Nephron (organoid): ENCODE measurements at regions not wholly inside any gene's neighbourhood (a gene's known extent, or its start where the extent isn't known, plus 50 kb on each side); places are given as distances from the start of the nearest gene placed in this dataset.
A peak's percentile ranks its signal among the peaks of the same experiment; 100 is the strongest.

Experiments used
- H3K27ac Mint-ChIP-seq, 3 experiments: 2 replicates each; pipeline ENCODE4 v1.8.0; 2020; ENCODE audit warnings: mixed read lengths in 3 of 3, mild to moderate bottlenecking in 2 of 3, moderate library complexity in 1 of 3
- H3K27me3 Mint-ChIP-seq: 2 replicates; pipeline ENCODE4 v1.8.0; 2021; ENCODE audit warnings: low read depth, mild to moderate bottlenecking, moderate library complexity, mixed read lengths
- H3K36me3 Mint-ChIP-seq: 2 replicates; pipeline ENCODE4 v1.8.0; 2020; ENCODE audit warnings: low read depth, mixed read lengths
- H3K4me1 Mint-ChIP-seq: 2 replicates; pipeline ENCODE4 v1.8.0; 2020; ENCODE audit warnings: mixed read lengths
- H3K4me3 Mint-ChIP-seq, 3 experiments: 2 replicates each; pipeline ENCODE4 v1.8.0; 2020; ENCODE audit warnings: mild to moderate bottlenecking in 3 of 3, mixed read lengths in 3 of 3, moderate library complexity in 2 of 3
- H3K9me3 Mint-ChIP-seq: 2 replicates; pipeline ENCODE4 v1.8.0; 2020; ENCODE audit warnings: mixed read lengths
- TF ChIP-seq, protein P1 (sequence below), 3 experiments: fragments of 200-600 bp; sonication (generic); IDR thresholded peaks; one replicate each; pipeline ENCODE4 v1.5.0; 2021; ENCODE audit warnings: antibody characterized with exemption in 3 of 3; ENCODE audit not compliant: unreplicated experiment in 3 of 3

DNA sequence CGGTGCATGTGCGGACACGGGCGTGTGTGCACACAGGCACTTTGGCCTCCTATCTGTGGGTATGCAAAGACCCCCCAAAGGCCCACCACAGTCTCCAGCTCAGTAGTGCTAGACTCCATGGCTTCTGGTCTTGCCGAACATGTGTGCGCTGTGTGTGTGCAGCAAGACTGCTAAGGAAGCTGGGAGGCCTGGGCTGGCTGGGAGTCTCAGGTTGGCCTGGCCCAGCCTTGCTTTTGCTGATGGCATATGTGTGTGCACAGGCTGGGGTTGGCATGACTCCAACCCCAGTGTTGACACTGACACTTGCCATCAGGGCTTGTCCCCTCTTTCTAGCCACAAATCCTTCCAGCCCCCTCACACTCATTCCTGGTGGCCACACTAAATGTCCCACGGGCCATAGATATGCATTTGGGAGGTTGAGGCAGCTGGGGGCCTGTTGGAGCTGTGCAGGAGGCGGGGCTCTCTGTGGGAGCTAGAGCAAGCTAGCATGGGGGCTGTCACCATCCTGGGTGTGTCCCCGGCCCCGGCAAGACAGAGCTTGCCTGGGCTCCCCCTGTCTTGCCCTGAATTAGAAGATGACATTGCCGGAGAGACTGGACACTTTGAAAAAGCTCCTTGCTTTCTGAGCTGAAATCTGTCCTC lies 60.9 kb upstream of the NECTIN1 start:
- peak overlapping the region in 2 of 3 experiments; percentile 72 to 83 for H3K27ac Mint-ChIP-seq
- peaks cover 25% of the 10 kb centered on the region for H3K4me1 Mint-ChIP-seq
- H3K36me3 Mint-ChIP-seq, result no peaks in the 10 kb centered on the region
- peaks cover 4% of the 10 kb centered on the region for H3K9me3 Mint-ChIP-seq
- H3K4me3 Mint-ChIP-seq, result no peak overlapping the region
- peaks cover 17% of the 10 kb centered on the region for H3K27me3 Mint-ChIP-seq
- TF ChIP-seq, protein P1, sequence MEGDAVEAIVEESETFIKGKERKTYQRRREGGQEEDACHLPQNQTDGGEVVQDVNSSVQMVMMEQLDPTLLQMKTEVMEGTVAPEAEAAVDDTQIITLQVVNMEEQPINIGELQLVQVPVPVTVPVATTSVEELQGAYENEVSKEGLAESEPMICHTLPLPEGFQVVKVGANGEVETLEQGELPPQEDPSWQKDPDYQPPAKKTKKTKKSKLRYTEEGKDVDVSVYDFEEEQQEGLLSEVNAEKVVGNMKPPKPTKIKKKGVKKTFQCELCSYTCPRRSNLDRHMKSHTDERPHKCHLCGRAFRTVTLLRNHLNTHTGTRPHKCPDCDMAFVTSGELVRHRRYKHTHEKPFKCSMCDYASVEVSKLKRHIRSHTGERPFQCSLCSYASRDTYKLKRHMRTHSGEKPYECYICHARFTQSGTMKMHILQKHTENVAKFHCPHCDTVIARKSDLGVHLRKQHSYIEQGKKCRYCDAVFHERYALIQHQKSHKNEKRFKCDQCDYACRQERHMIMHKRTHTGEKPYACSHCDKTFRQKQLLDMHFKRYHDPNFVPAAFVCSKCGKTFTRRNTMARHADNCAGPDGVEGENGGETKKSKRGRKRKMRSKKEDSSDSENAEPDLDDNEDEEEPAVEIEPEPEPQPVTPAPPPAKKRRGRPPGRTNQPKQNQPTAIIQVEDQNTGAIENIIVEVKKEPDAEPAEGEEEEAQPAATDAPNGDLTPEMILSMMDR (IDR thresholded peaks at IDR 0.05; ENCODE audit: unreplicated experiment in 3 of 3), result no peak

DNA sequence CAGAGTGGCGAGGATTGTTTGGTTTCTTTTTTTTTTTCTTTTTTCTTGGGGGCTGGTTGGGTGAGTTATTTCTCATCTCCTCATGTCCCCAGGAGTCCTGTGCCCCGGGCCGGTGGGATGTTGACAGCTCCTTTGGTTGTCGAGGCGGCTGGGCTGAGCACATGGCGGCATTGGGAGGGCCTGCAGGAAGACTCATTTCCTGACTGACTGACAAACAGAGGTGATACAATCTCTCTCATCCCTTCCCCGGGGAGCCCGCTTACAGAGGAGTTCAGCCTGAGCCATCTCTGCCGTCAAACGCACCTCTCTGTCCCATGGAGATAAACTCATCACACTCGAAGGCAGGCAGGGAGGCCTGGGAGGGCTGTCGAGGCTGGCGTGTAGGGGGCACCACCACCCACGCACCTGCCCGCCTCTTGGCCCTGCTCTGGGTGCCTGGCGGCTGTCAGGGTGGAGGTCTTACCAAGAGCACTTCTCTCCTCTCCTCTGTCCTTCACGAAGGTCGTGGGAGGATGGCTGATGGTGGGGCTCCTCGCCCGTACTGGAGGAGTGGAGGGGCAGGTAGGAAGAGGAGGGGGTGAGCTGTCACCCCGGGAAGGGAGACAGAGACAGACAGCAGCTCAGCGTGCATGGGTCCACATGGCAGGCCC lies 60.0 kb upstream of the NECTIN1 start:
- Mint-ChIP-seq H3K36me3 (no peaks in the 10 kb centered on the region), H3K9me3 (peaks cover 4% of the 10 kb centered on the region), H3K4me3 (no peak overlapping the region), H3K4me1 (peaks cover 25% of the 10 kb centered on the region), H3K27me3 (peaks cover 17% of the 10 kb centered on the region), H3K27ac (no peak overlapping the region)
- TF ChIP-seq, protein P1 (IDR thresholded peaks at IDR 0.05; ENCODE audit: unreplicated experiment in 3 of 3), result no peak

DNA sequence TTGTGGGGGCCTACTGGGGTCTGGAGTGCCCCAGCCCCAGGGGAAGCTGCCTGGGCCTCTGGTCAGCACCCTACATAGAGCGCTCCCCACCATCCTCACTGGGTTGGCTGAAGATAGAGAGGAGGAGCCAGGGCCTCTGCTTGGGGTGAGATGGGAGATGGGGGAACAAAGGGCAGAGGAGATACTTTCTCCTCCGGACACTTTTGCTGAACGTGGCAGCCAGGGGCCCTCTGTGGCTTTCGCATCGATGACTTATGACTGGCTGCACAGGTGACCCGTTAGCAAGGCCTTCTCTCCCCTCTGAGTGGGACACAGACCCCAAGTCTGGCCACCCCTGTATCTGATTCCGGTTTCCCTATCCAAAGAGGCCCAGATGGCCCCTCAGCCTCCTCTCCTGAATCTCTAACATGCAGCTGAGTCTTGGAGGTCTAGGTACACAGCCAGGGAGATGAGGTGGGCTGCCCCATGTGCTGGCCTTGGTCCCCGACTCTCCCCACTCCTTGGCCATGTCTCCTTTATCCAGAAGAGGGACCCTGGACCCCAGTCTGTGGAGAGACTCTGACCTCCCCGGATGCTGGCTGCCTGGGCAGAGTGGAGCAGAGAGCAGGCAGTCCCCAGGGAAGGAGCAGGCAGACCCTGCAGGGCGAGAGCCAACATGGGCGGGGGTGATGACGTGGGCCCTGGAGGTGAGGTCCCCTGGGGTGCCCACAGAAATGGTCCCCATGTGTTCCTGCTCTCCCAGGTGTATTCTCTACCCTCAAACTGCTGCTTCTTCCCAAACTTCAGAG lies 59.3 kb upstream of the NECTIN1 start:
- H3K9me3 Mint-ChIP-seq, result peaks cover 4% of the 10 kb centered on the region
- peaks cover 17% of the 10 kb centered on the region for H3K27me3 Mint-ChIP-seq
- H3K27ac Mint-ChIP-seq, result no peak overlapping the region
- H3K4me1 Mint-ChIP-seq, result peaks cover 23% of the 10 kb centered on the region
- H3K36me3 Mint-ChIP-seq, result no peaks in the 10 kb centered on the region
- no peak overlapping the region for H3K4me3 Mint-ChIP-seq
- TF ChIP-seq, protein P1 (IDR thresholded peaks at IDR 0.05; ENCODE audit: unreplicated experiment in 3 of 3), result no peak

DNA sequence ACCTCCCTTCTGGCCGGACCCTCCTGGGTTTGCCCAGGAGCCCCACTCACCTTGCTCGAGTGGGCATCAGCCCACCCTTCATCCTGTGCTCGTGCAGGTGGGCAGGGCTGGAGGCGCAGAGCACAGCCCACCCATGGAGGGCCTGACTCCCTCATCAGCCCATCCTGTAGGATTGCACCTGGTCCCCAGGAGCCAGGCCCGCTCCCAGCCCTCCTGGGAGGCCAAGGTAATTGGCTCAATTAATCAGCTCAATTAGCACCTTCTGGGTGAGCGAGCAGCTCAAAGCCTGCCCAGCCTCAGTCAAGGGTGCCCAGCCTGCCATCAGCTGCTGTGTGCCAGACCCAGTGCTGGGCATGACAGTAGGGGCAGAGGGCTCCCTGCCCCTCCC lies 58.1 kb upstream of the NECTIN1 start:
- TF ChIP-seq, protein P1 (IDR thresholded peaks at IDR 0.05; ENCODE audit: unreplicated experiment in 3 of 3), result no peak
- Mint-ChIP-seq H3K36me3 (no peaks in the 10 kb centered on the region), H3K27ac (no peak overlapping the region), H3K9me3 (peaks cover 4% of the 10 kb centered on the region), H3K4me1 (peaks cover 27% of the 10 kb centered on the region), H3K27me3 (peaks cover 17% of the 10 kb centered on the region), H3K4me3 (no peak overlapping the region)

DNA sequence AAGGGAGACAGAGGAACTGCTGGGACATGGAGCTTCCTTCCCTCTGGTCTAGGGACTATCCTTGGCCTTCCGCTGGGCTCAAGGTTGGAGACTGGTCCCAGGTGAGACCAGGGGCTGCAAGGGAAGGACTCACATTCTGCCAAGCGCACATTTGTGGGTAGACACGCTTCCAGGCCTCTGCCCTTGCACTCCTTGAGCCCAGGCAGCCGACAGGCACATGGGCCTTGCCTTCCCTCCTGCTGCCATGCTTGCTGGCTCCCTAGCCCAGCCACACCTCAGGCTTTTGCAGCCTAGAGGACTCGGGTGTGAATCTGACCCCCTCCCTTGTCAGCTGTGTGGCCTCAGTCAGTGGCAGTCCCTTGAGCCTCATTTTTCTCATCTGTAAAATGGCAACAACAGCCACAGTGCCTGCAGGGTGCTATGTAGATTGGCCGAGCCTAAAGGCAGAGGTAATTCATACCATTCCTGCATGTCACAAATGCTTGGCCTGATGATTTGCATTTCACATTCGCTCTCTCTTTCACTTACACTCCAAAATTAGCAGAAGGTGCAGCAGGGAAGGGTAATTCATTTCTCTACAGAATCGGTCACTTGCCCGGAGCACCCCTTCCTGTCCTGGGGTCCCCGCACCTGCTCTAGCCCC lies 57.6 kb upstream of the NECTIN1 start:
- Mint-ChIP-seq H3K27ac (no peak overlapping the region), H3K4me1 (peaks cover 28% of the 10 kb centered on the region), H3K36me3 (no peaks in the 10 kb centered on the region), H3K27me3 (peaks cover 19% of the 10 kb centered on the region), H3K4me3 (no peak overlapping the region), H3K9me3 (peaks cover 4% of the 10 kb centered on the region)
- TF ChIP-seq, protein P1 (IDR thresholded peaks at IDR 0.05; ENCODE audit: unreplicated experiment in 3 of 3), result no peak
